HG03469 (cell line): ENCODE measurements at regions not wholly inside any gene's neighbourhood (a gene's known extent, or its start where the extent isn't known, plus 50 kb on each side); places are given as distances from the start of the nearest gene placed in this dataset.

Source experiments
- ATAC-seq: cut with Tn5 transposase; IDR thresholded peaks from one replicate; pipeline ENCODE4 v1.9.1; 2021; ENCODE audit warnings: mild to moderate bottlenecking, moderate library complexity, moderate number of reproducible peaks; ENCODE audit not compliant: unreplicated experiment

- ATAC-seq: no peak
These were observed 123.0 kb downstream of the HAO1 start for GRCh38 chr20:7817286-7817685.

DNA sequence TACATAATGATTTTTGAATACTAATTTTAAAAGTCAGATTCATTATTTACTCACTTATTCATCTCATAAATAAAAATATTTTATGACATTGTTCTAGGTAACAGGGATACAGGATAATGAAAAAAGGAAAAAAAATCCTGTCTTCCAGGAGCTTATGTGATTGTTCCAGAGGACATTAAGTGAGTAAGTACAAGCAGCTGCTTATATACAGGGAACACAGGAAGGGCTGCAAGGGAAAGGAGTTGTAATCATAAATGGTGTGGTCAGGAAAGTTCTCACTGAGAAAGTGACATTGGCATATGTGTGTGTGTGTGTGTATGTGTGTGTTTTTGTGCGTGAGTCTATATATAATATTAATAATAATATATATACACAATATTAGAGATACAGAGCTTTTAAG lies 121.8 kb downstream of the HAO1 start:
- no peak for ATAC-seq

DNA sequence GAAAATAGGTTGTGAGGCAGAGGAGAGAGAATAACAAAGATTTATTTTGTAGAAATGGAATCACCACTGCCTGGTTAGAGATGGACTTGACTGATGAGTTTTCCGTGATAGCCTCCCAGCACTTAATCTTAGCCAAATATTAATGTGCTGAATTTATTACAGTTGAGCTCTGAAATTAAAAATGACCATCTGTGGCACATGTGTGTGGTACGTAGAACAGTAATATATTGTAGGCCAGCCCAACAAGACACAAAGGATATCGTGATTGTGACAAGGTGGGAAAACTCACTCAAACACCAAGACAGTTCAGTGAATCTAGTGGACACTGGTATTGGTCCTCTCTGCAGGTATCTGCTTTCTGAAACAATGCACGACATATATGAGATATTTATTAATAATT lies 119.4 kb downstream of the HAO1 start:
- ATAC-seq: no peak

GRCh38 chr20:7822772-7823171 lies 117.5 kb downstream of the HAO1 start:
- ATAC-seq: no peak

DNA sequence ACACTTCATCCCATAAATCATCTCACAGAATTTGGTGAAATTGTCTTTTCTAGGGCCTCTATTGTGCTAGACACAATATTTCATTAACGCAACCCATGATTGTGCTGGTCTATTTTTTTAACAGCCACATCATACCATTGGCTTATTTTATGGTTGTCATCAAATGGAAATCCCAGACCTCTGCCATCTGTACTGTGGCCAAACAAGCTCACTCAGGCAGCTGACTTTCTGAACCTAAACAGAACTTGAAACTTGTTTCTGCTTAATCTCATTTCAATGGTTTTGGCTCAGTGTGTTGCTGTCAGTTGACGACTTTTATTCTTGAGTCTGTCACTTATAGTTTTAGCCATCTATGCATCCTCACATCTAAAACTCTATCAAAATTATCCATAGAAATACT lies 111.8 kb downstream of the HAO1 start:
- ATAC-seq: no peak

DNA sequence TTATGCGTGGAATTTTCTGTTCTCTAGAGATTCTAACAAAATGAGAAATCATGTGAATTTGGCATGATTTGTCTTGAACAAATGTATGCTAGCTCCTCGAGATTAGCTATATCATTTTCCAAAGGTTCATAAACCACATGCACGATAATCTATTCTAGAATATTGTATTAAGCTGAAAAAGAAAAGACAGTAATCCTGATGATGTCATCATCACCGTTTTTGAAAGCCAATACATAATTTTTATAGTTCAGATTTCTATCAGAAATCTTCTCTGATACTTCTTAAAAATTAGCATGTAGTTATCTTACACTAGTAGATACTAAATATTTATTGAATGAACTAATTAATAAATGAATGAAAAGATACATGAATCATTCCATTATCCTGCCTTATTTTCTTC lies 111.2 kb downstream of the HAO1 start:
- ATAC-seq: no peak

DNA sequence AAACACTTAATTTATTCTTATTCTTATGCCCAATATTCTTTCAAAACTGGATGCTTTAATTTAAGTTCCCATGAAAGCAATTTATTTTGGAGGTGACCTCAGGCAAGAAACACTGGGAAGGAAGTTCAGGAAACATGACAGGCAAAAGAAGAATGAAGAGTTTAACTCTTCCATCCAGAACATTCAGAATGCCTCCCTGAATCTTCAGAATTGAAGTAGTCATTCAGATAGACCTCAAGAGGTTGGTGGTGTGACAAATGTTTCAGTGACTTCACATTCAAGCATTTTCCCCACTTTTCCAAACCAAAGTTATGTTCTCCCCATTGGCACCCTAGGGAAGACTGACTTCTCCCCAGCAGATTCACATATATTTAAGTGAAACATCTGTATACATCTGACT lies 110.5 kb downstream of the HAO1 start:
- no peak for ATAC-seq
